Spleen (tissue), 7 donors: ENCODE measurements at regions not wholly inside any gene's neighbourhood (a gene's known extent, or its start where the extent isn't known, plus 50 kb on each side); places are given as distances from the start of the nearest gene placed in this dataset.

Experiments
- CTCF ChIP-seq, 11 experiments: fragments of 200-600 bp in 7 of 11; fragments of 450-650 bp in 4 of 11; sonication (generic) in 4 of 11; IDR thresholded peaks in 8 of 11; conservative IDR thresholded peaks in 3 of 11; 1 replicate in 7 of 11; 2 replicates in 4 of 11; pipeline versions ENCODE4 v1.4.0 to v1.8.0; 2016 to 2021; ENCODE audit warnings: antibody characterized with exemption in 11 of 11, inconsistent platforms in 4 of 11, mild to moderate bottlenecking in 1 of 11
- POLR2A ChIP-seq, 3 donors: fragments of 450-650 bp; IDR thresholded peaks; one replicate each; pipeline ENCODE4 v1.5.1; 2017; ENCODE audit warnings: antibody characterized with exemption in 3 of 3, mild to moderate bottlenecking in 1 of 3
- POLR2AphosphoS5 ChIP-seq, 3 donors: sonication (generic); formaldehyde crosslinking; IDR thresholded peaks; one replicate each; pipeline ENCODE4 v1.5.1; 2017; ENCODE audit warnings: antibody characterized with exemption in 3 of 3
- donor health status: DM: no; HTN: no; CAD: no; lungs with moderate emphysema.
- donor health status: DM: no; HTN: no; CAD: no.
- donor health status: DM: no; HTN: no; CAD: no.

- no peak for TF ChIP-seq POLR2A (IDR thresholded peaks at IDR 0.05)
- no peak for TF ChIP-seq POLR2AphosphoS5 (IDR thresholded peaks at IDR 0.05)
- no peak for TF ChIP-seq CTCF (IDR thresholded peaks at IDR 0.05 in 8 of 11, conservative IDR thresholded peaks at IDR 0.05 in 3 of 11)
These were observed 120.4 kb upstream of the LHX1 start for GRCh38 chr17:36816907-36817288.
